ENCODE measurements at regions not wholly inside any gene's neighbourhood (a gene's known extent, or its start where the extent isn't known, plus 50 kb on each side); places are given as distances from the start of the nearest gene placed in this dataset.
A peak's percentile ranks its signal among the peaks of the same experiment; 100 is the strongest.

DNA sequence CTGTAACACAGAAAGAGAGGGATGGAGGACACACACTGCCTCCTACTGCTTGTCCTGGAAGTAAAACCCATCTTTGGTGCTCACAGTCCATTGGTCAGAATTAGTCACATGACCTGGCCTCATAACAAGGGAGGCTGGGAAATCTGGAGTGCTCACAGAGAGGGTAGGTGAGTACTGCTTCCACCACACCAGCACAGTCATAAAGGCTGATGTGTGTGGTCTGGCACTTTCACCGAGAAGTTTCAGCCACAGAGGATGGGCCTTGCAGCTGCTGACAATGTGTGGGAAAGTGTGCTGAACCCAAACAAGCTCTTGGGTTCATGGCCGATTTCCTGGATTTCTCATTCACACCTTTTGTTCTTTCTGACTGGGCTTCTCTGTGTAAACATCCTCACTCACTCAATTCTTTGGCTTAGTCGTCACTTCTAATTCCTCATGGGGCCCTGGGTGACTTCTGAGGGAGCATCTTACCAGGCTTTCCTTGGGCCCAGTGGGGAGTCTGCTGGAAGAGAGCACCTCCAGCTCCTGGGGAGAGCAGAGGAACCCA, 100.7 kb downstream of the ASB7 start:
- DNase-seq (ENCODE audit: low read depth), result peak; percentile 79

DNA sequence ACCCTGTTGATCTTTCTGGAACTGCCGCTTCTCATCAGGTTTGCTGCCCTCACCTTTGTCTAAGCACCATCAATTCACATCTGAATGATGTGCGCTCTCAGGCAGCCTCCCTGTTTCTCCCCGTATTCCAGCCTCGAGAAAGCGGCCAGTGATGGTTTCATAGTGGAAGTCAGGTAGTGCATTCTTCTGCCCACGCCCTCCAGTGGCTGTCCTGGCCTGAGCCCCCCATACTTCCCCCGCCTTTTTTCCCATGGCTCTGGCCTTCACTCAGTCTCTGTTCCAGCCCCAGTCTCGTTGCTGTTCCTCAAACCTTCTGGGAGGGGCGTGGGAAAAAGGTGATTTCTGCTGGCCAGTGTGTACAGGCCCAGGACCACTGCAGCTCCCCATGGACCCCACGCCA, 101.3 kb downstream of the ASB7 start:
- no peak for DNase-seq (ENCODE audit: low read depth)

DNA sequence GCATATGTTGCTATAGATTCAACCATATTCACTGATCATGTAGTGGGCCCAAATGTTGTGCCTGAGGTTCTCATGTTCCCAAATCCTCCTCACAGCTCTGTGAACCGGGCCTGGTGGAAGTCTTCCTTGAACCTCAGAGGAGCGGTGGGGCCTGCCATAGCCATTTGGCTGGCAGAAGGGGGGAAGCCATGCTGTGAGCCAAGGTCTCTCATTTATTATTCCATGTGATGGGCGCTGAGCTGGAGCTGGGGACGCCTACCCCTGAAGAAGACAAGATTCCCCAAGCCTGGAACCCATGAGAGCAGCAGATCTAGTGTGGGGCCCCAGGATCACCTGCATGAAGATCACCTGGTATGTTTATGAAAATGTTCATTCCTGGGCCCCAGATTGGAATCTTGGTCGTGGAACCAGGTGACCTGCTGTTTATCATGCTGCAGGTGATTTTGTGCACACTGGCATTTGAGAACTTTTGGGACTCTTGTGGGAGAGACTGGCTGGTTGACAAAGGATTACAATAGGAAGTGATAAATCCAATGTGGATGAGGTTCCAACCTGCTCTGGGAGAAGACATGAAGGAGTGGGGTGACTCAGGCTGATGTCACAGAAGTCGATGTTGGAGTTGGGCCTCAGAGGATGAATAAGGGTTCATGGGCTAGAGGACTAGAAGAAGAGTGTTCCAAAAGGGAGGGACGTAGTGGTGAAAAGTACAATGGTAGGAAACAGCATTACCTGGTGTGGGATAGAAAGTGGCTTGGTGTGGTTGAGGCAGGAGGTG, 102.1 kb downstream of the ASB7 start:
- peak; percentile 80 for DNase-seq (ENCODE audit: low read depth)

DNA sequence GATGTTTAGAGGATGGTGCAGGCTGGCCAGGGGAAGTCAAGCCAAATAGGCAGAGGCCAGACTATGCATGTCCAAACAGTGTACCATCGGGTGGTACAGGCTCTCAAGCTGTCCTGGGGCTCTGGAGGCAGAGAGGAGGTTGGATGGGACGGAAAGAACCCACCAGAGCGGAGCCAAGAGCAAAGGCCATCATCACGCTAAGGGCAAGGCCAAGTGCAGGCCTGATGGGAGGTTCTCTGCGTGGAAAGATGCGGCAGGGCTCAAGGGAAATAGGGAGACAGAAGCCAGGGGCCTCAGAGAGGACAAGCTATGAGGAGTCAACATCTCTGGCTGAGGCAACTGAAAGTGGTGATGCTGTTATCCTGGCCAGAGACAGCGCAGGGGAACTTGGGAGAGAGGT, 102.7 kb downstream of the ASB7 start:
- DNase-seq (ENCODE audit: low read depth), result no peak

DNA sequence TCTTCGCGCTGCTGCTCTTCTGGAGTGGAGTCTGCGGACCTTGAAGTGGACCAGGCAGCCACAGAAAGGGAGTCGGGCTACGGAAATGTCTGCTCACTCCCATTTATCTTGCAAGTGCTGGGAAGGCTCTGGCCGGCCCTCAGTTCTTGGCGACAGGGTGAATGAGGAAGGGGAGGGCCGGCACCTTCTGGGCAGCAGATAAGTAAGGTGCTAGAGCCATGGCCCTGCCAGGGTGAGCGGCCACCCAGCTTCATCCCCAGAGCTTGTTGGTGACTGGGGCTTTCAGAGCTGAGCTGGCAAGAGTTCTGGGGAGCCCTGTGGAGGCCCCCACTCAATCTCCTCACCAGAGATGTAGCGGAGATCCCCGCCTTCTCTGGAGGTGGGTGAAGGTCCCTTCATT, 103.5 kb downstream of the ASB7 start:
- no peak for DNase-seq (ENCODE audit: low read depth)

DNA sequence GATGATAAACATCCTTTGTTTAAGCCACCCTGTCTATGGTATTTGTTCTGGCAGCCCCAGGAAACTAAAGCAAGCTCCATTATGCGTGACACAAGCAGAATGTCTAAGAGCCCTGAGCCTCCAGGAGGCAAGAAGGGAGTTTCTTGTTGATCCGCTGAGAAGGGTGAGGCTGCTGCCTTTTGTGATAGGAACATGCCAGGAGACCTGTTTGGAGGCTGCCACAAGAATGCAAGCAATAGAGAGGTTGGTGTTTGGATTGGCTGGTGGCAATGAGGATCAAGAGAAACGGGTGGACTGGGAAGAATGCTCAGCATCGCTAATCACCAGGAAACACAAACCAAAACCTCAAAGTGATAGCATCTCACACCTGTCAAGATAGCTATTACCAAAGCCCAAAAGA, 104.8 kb downstream of the ASB7 start:
- peak; percentile 61 for DNase-seq (ENCODE audit: low read depth)

DNA sequence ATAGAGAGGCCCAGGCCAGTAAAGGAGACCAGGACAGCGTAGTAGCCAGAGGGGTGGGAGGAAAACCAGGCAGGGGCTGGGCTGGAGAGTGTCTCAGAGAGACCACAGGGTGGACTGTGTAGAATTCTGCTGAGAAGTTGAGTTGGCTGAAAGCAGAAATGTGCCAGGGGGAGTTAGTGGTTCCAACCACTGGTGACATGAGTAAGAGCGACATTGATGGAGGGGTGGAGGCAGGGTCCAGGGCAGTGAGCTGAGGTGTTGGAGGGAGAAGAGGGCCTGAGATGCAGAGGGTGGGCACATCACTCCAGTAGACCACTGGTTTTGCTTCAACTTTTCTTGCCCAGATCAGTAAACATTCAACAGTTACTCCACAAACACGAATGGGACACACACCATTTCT, 106.5 kb downstream of the ASB7 start:
- no peak for DNase-seq (ENCODE audit: low read depth)

DNA sequence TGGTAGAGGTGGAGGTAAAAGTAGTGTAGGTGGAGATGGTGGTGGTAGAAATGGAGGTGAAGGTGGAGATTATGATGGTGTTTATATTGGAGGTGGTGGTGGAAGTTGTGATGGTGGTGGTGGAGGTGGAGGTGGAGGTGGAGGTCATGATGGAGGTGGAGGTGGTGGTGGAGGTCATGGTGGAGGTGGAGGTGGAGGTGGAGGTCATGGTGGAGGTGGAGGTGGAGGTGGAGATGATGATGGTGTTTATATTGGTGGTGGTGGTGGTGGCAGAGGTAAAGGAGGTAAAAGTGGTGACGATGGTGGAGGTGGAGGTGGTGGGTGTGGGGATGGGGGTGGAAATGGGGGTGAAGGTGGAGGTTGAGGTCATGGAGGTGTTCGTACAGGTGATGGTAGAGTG, 107.8 kb downstream of the ASB7 start:
- no peak for DNase-seq (ENCODE audit: low read depth)

DNA sequence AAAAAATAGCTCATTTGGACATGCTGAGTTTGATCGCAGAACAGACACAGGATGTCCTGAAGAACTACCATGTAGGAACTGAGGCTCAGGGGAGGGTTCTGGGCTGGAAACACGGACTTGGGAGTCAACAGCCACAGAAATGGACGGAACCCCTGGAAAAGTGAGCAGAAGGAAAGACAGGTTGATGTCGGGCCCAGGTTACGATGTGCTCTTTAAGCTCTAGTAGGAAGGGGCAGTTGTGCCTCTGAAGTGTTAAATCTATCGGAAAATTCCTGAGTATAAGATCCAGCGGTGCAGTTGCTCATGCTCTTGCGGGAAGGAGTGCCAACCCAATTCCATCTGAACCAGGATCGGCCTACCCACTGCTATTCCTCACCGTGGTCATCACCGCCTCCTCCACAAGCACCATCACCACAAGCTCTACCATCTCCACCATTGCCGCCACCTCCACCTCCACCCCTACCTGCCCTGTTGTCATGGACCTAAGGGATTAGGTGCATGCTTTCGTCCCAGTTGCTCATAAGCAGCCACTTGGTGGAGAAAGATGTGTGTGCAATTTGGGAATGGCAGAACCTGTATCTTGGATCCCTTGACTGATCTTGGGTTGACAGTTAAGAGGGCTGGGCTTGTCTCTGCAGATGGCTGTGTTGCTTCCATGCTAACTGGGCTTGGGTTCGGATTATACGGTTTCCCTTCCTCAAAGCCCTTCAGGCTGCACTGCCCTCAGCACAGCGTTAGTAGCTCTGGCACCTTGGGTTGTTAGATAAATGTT, 108.5 kb downstream of the ASB7 start:
- DNase-seq (ENCODE audit: low read depth), result no peak

DNA sequence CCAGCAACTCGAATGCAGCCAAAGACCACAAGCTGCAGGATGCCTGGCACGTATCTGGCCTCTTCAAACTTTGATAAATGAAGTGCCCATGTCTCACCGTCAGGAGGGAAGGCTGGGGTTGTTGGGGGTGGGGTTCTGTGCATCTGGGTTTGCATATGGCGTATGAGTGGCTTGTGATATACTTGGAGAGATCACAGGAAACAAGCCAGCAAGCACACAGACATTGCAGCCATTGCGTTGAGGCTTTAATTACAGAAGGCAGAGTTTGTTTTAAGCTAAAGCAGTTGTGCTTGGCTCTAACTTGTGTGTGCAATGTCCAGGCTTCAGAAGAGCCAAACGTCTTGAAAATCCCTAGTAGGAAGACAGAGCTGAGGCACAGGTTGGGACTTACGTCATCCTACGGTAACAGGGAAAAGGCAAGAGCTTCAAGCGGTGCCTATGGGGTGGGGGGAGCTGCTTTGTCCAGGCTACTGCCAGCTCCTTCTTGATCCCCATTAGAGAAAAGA, 109.2 kb downstream of the ASB7 start:
- DNase-seq (ENCODE audit: low read depth), result peak; percentile 48

DNA sequence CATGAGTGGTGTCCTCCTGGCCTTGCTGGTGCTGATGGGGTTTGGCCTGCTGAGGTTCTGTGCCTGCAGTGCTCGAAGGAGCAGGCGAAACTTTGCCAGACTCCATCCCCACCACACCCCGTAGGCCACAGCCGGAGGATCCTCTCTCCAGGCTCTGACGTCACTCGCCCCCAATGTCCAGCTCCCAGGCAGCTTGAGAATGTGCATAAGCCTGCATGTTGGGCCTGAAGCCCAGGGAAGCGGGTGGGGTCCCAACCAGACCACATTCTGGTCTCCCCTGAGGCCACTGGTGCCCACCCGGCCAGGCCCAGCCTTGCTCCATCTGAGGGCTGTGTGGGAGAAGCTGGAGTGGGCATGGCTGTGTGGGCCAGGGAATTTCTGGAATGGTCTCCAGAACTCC, 109.8 kb downstream of the ASB7 start:
- DNase-seq (ENCODE audit: low read depth), result peak; percentile 61

DNA sequence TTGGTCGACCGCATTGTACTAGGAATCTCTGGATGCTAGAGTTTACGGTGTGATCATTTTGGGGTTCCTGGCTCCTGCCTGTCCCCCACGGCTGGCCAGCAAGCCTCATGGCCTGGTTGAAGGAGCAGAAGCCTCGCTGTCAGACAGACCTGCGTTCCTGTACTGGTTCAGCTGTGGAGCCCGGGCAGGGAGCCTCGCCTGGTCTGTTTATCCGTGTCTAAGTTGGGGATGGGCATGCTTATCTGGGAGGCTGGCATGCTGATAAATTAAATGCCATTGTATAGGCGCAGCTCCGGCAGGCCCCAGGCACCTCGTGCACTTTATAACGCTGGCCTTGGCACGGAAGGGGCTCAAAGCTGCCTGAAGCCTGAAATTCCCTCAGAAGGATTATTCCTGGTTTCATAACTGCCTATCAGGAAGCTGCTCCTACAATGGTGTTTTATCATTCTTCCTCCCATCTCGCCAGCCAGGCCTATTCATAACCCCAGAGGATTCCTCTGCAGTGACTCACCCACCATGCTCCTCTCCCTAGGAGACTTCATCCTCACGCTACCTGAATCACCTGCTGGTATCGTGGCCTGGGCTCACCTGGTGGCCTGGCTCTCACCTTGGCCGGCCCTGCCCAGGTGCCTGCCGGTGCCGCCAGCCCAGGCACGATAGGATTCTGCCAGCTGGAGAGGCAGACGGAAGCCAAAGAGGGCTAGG, 110.9 kb downstream of the ASB7 start:
- peak; percentile 95 for DNase-seq (ENCODE audit: low read depth)

DNA sequence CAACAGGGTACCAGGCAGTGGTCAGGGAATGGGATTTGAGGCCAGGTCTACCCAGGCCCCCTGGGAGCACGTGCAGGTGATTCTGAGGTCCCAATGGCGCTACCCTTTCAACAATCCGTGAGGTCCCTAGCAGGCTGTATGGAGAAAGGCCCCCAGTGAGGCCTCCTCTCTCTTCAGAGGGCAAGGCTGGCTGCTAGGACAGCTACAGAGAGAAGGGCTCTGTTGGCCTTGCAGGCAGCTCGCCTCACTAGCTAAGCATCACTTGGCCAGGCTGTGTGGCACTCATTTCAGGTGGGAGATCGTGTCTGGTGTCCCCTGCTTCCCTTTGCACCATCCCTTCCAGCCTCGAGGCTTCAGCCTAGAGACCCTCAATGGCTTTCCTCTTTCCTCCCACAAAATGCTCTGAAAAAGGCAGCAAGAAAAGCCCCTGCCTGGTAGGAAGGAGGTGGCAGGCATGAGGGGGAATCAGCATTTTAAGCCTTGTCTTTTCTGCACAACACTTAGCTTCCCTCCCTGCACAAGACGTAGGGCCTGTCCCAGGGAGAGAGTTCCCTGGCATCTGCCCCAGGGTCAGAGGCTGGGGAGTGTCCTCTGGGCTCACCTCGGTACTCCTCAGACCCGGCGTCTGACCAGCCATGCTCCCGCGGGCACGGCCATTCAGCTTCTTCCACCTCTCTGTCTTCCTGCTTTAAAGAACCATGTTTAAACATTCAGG, 111.8 kb downstream of the ASB7 start:
- no peak for DNase-seq (ENCODE audit: low read depth)

DNA sequence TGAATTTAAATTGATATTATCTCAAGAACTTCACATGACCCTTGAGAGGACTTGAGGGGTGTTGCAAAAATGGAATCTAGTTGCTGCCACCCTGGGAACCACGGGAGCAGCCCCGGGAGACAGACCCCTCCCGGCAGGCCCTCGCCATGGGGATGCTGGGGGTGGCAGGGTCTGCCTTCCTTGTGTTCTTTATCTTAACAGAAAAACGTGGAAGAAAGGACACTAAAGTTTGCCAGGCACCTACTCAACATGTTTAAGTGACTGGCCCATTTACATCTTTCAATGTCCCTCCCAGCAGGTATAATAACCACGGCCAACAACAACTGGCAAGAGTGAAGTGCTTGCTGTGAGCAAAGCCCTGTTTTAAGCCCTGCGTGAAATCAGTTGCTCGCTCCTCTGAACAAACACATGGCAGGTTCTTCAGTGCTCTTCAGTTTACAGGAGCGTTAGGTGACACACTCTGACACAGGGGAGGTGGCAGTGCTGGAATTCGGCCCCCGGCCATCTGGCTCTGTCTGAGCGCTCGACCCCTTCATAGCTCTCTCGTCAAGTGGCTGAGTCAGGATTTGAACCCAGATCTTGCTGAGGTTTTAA, 112.5 kb downstream of the ASB7 start:
- DNase-seq (ENCODE audit: low read depth), result no peak

DNA sequence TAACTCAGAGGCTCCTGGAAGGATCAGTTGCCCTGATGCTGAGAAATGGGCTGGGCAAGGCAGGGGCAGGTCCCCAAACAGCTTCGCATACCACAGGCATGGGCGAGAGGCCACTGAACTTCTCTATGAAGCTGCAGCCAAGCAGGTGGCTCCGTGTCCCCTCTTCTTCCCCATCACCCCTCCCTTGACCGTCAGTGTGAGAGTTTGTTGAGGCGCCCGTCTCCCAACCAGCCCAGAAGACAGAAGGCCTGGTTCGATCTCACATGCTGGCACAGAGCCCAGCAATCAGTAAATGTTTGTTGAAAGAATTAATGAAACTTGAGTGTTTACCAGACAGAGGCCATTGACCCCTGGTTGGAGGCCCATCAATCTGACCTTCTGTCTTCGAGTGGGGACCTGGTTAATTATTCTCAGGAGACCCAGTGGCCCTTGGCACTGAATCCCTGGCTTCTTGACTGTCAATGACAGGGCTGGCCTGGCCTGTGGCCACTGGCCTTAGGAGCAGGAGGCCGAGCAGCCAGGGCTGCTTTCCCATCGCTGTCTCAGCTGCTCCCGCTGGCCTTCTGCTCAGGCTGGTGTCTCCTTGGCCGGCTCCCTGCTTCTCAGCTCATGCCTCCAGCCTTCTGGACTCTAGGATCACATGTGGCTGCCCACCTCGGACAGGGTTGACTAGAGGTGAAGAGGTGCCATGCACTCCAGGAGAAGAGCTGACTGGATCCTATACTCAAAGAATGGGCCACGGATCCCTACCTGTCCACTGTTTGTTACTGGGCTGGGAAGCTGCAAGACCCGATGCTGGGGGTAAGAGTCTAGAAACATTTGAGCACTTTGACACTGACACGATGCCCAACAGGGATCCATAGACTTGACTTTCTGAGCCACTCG, 113.4 kb downstream of the ASB7 start:
- no peak for DNase-seq (ENCODE audit: low read depth)

DNA sequence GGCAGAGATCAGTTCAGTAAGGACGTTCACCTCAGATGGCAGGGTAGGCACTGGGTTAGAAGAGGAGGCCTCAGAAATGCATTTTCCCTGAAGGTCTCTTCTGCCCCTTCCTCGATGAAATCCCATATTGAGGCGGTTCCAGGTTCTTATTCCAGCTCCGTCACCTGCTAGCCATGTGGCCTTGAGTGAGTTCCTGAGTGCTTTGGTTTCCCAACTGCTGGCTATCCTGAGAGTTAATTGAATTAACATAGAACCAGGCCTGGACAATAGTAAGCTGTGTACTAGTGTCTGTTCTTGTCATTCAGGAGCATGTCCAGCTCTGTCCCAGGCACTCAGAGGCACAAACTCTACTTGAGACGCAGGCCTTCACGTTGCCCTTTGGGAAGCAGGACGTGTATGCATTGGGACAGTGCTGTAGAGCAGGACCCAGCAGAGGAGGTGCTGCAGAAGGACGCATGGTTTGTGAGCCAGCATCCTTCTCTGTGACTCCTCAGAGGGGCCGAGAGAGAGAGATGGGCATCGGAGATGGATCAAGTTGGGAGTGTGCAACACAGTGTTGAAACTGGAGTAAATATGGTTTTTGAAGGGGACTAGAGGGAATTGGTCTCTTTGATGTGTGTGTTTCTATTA, 114.2 kb downstream of the ASB7 start:
- DNase-seq (ENCODE audit: low read depth), result no peak

DNA sequence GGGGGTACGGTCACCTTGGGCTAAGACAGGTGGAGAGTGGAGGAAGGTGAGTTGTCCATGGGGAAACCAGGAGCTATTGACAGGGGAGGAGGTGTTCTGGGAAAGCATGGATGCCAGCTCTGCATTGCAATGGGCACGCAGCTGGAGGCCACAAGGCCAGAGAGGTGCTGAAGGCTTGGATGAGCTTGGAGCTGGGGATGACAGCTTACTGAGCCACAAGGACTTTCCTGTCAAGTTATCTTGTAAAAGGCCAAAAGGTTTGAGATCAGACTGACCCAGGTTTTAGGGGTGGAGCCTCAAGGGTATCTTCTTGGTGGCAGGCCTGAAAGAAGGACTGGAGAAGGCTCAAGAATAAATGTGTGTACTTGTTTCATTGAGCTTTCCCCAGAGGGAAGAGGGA, 115.2 kb downstream of the ASB7 start:
- DNase-seq (ENCODE audit: low read depth), result no peak

DNA sequence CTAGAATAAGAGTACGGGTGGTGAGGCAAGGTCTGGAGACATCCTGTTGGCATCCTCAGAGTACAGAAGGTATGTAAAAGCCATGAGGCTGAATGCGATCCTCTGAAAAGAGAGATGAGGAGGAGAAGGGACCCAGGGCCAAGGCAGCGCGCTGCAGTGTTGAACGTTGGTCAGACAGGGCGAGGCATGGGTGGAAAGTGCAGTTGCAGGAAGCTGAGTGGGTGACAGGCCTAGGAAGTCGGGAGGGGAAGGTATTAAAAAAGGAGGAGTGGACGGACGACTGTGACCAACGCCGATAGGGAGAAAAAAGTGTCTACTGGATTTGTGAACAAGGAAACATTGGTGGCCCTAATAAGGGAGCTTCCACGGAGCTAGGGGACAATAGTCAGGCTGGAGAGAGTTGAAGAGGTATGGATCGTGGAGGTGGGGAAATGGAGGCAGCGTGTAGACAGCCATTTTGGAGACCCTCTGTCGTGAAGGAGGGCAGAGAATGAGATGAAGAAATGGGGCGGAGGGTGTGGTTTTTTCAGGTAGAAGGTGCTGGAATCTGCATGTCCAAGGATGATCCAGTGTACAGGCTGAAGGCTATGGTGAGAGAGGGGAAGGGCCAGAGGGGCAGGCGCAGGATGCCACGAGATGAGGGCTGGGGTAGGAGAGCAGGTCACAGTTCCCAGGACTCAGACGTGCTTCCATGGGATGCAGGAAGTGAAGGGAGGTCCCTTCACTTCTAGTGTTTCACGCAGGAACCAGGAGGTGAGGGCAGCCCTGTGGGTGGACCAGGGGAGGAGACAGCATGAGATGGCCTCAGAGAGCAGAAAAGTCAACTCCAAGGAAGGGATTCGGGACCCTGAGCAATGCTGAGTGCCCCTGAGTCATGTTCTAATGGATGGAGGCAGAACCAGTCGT, 115.9 kb downstream of the ASB7 start:
- DNase-seq (ENCODE audit: low read depth), result no peak
